ENCODE measurements at regions not wholly inside any gene's neighbourhood (a gene's known extent, or its start where the extent isn't known, plus 50 kb on each side); places are given as distances from the start of the nearest gene placed in this dataset.

DNA sequence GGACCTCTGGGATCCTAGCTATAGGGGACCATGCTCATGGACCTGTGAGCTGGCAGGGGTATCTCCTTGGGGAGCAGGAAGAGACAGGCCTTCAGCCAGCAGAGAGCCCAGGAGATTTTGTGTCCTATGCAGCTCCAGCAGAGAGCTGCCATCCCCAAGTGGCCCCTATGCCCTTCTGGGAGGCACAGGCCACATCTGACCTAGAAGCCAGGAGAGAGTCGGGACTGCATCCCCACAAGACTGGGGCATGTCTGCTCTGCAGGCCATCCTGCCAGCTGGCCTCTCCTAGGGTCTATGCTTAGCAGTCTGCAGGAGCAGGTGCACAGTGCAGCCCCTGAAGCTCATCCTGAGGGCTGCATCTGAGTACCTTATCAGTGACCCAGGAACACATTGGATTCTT, 279.5 kb downstream of the KIF2B start:
- TF ChIP-seq, protein P1, sequence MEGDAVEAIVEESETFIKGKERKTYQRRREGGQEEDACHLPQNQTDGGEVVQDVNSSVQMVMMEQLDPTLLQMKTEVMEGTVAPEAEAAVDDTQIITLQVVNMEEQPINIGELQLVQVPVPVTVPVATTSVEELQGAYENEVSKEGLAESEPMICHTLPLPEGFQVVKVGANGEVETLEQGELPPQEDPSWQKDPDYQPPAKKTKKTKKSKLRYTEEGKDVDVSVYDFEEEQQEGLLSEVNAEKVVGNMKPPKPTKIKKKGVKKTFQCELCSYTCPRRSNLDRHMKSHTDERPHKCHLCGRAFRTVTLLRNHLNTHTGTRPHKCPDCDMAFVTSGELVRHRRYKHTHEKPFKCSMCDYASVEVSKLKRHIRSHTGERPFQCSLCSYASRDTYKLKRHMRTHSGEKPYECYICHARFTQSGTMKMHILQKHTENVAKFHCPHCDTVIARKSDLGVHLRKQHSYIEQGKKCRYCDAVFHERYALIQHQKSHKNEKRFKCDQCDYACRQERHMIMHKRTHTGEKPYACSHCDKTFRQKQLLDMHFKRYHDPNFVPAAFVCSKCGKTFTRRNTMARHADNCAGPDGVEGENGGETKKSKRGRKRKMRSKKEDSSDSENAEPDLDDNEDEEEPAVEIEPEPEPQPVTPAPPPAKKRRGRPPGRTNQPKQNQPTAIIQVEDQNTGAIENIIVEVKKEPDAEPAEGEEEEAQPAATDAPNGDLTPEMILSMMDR (IDR thresholded peaks at IDR 0.05) = no peak
- TF ChIP-seq POLR2A (IDR thresholded peaks at IDR 0.05) = no peak
- TF ChIP-seq POLR2AphosphoS5 (IDR thresholded peaks at IDR 0.05) = no peak
- TF ChIP-seq EP300 (IDR thresholded peaks at IDR 0.05) = no peak
